PC-9 (cell line): ENCODE measurements at regions not wholly inside any gene's neighbourhood (a gene's known extent, or its start where the extent isn't known, plus 50 kb on each side); places are given as distances from the start of the nearest gene placed in this dataset.
"Not testable (repeated sequence)": the region's sequence is repeated elsewhere in the genome, so short reads cannot be mapped to it uniquely, and the experiment has no call there.

Source experiments
- EZH2 ChIP-seq: fragments of 200-600 bp; sonication (generic); IDR thresholded peaks from 2 replicates; pipeline ENCODE4 v1.8.0; 2017; ENCODE audit warnings: antibody characterized with exemption, low read depth
- TF ChIP-seq, protein P1 (sequence below): fragments of 200-600 bp; sonication (generic); conservative IDR thresholded peaks from 2 replicates; pipeline ENCODE4 v1.6.1; 2017; ENCODE audit warnings: mixed run types, antibody characterized with exemption, mild to moderate bottlenecking, moderate library complexity

DNA sequence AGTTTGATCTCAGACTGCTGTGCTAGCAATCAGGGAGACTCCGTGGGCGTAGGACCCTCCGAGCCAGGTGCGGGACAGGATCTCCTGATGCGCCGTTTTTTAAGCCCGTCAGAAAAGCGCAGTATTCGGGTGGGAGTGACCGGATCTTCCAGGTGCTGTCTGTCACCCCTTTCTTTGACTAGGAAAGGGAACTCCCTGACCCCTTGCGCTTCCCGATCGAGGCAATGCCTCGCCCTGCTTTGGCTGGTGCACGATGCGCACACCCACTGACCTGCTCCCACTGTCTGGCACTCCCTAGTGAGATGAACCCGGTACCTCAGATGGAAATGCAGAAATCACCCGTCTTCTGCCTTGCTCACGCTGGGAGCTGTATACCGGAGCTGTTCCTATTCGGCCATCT, 157.6 kb upstream of the FBXO33 start:
- TF ChIP-seq, protein P1, sequence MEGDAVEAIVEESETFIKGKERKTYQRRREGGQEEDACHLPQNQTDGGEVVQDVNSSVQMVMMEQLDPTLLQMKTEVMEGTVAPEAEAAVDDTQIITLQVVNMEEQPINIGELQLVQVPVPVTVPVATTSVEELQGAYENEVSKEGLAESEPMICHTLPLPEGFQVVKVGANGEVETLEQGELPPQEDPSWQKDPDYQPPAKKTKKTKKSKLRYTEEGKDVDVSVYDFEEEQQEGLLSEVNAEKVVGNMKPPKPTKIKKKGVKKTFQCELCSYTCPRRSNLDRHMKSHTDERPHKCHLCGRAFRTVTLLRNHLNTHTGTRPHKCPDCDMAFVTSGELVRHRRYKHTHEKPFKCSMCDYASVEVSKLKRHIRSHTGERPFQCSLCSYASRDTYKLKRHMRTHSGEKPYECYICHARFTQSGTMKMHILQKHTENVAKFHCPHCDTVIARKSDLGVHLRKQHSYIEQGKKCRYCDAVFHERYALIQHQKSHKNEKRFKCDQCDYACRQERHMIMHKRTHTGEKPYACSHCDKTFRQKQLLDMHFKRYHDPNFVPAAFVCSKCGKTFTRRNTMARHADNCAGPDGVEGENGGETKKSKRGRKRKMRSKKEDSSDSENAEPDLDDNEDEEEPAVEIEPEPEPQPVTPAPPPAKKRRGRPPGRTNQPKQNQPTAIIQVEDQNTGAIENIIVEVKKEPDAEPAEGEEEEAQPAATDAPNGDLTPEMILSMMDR, result not testable (repeated sequence)
- not testable (repeated sequence) for TF ChIP-seq EZH2
